ENCODE measurements at regions not wholly inside any gene's neighbourhood (a gene's known extent, or its start where the extent isn't known, plus 50 kb on each side); places are given as distances from the start of the nearest gene placed in this dataset.

DNA sequence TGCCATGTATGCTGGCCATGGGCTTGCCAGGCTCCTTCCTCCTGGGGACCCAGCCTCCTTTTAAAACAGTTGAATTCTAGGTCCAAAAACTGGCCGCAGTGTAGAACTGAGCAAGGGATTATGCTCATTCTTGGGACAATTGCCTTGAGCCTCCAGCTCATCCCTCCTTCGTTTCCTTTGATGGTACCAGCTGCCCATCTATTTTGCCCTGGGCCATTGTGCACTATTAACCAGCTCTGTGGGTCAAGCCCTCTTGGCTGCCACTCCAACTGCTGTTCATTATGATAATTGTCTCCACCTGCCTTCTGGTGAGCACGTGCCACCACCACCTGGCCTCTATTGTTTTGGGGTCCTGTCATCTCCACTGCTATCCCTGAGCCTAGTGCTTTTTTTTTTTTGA, 75.8 kb upstream of the SYN2 start:
- TF ChIP-seq, protein P1, sequence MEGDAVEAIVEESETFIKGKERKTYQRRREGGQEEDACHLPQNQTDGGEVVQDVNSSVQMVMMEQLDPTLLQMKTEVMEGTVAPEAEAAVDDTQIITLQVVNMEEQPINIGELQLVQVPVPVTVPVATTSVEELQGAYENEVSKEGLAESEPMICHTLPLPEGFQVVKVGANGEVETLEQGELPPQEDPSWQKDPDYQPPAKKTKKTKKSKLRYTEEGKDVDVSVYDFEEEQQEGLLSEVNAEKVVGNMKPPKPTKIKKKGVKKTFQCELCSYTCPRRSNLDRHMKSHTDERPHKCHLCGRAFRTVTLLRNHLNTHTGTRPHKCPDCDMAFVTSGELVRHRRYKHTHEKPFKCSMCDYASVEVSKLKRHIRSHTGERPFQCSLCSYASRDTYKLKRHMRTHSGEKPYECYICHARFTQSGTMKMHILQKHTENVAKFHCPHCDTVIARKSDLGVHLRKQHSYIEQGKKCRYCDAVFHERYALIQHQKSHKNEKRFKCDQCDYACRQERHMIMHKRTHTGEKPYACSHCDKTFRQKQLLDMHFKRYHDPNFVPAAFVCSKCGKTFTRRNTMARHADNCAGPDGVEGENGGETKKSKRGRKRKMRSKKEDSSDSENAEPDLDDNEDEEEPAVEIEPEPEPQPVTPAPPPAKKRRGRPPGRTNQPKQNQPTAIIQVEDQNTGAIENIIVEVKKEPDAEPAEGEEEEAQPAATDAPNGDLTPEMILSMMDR (IDR thresholded peaks at IDR 0.05; ENCODE audit: insufficient read depth, missing control alignments): no peak
- no peak for FAIRE-seq
- no peak for DNase-seq (ENCODE audit: insufficient read length, low spot score)

DNA sequence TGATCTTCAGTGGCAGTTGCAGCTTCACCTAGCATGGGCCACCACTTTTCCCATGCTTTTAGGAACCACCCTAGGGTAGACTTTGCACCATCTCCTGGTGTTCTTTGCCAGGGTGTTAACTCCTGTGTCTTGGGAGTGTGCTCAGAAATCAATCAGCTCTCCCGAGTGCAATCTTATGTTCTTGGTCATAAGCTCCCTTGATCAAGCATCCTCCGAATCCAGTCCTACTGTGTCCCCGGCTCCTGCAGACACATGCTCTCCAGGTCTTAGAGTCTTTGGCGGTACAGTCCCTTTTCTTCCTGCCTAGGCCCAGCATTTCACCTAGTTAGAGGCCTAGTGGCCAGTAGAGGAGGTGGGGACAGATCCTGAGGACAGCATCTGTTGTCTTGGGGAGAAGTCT, 74.7 kb upstream of the SYN2 start:
- TF ChIP-seq, protein P1 (IDR thresholded peaks at IDR 0.05; ENCODE audit: insufficient read depth, missing control alignments): no peak
- DNase-seq (ENCODE audit: insufficient read length, low spot score) (no peak), FAIRE-seq (no peak)

DNA sequence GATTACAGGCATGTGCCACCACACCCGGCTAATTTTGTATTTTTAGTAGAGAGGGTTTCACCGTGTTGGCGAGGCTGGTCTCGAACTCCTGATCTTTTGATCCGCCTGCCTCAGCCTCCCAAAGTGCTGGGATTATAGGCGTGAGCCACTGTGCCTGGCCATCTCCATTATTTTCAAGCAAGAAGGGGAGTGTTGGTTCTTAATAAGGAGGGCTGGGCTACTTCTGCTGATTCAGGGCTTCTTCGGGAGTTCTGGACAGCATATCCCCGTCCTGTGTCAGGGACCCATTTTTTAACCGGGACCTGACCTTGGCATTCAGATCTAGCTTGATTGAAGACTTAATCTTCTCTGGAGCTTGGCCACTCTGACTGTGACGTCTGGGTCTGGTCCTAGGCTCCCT, 74.1 kb upstream of the SYN2 start:
- DNase-seq (ENCODE audit: insufficient read length, low spot score): no peak
- TF ChIP-seq, protein P1 (IDR thresholded peaks at IDR 0.05; ENCODE audit: insufficient read depth, missing control alignments): no peak
- FAIRE-seq: no peak

DNA sequence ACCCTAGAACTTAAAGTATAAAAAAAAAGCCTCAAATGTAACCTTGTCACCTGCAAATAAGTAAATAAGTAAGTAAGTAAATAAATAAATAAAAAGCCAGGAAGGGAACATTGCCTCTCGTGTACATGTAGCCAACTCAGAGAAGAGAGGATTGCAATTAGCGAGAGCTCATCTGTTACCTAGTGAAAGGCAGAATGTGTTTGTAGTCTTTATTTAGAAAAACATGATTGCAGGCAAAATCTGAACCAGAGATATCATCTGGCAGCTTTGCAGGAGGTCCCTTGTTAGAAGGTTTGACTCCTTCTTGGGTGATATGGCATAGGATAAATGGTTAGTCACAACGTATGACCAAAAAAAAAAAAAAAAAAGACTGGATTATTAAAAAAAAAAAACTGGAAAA, 71.6 kb upstream of the SYN2 start:
- DNase-seq (ENCODE audit: insufficient read length, low spot score) (no peak), FAIRE-seq (no peak)
- TF ChIP-seq, protein P1 (IDR thresholded peaks at IDR 0.05; ENCODE audit: insufficient read depth, missing control alignments): no peak

DNA sequence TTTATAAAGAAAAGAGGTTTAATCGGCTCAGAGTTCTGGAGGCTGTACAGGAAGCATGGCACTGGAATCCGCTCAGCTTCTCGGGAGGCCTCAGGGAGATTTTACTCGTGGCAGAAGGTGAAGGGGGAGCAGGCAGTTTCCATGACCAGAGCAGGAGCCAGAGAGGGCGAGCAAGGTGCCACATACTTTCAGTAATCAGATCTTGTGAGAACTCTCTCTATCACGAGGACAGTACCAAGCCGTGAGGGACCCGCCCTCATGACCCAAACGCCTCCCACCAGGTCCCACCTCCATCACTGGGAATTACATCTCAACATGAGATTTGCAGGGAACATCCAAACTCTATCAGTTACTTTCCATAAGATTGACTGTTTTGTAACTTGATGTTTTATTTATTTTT, 70.7 kb upstream of the SYN2 start:
- DNase-seq (ENCODE audit: insufficient read length, low spot score) (no peak), FAIRE-seq (no peak)
- TF ChIP-seq, protein P1 (IDR thresholded peaks at IDR 0.05; ENCODE audit: insufficient read depth, missing control alignments): no peak

DNA sequence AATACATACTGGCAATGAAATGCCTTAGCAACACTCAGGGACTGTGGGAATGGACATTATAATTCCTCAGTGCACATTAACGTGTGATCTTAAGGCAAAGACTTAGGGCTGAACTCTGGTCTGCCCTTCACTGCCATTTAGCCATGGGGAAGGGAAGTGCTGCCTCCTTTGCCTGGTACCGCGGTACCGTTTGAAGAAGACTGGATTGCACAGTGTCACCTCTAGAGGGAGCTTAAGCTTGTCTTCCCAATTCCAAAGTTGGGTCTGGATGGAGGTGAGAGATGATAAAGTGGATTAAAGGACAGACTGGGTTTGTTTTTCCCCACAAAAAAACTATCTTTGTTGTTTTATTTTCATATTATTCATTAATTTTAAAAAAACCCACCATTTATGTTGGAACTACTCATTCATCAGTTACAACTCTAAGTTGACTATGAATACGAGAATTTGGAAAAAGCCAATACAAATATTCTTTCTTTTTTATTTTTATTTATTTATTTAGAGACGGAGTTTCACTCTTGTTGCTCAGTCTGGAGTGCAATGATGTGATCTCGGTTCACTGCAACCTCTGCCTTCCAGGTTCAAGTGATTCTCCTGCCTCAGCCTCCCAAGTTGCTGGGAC, 60.0 kb upstream of the SYN2 start:
- FAIRE-seq (no peak), DNase-seq (ENCODE audit: insufficient read length, low spot score) (no peak)
- TF ChIP-seq, protein P1 (IDR thresholded peaks at IDR 0.05; ENCODE audit: insufficient read depth, missing control alignments): peak; percentile 58

DNA sequence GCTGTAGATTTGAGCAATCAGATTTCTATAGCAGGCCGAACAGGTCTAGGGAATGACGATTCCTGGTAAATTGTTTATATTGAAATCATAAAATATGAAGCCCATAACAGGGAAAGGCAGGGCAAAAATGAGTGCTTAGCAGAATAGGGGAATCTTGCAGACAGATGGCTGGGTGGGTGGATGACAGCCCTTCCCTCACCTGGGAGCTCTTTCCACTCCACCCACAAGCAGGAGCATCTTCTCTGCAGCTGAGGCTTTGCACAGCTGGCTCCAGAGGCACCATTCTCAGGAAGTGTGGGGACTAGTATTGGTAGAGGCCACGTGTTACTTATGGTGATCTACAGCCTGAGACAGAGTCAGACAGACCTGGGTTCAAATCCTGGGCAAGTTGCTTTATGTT, 55.9 kb upstream of the SYN2 start:
- FAIRE-seq (no peak), DNase-seq (ENCODE audit: insufficient read length, low spot score) (no peak)
- TF ChIP-seq, protein P1 (IDR thresholded peaks at IDR 0.05; ENCODE audit: insufficient read depth, missing control alignments): no peak
